GM19035 (cell line): ENCODE measurements at regions not wholly inside any gene's neighbourhood (a gene's known extent, or its start where the extent isn't known, plus 50 kb on each side); places are given as distances from the start of the nearest gene placed in this dataset.

ENCODE experiments used
- ATAC-seq: cut with Tn5 transposase; IDR thresholded peaks from one replicate; pipeline ENCODE4 v1.9.1; 2021; ENCODE audit not compliant: unreplicated experiment

DNA sequence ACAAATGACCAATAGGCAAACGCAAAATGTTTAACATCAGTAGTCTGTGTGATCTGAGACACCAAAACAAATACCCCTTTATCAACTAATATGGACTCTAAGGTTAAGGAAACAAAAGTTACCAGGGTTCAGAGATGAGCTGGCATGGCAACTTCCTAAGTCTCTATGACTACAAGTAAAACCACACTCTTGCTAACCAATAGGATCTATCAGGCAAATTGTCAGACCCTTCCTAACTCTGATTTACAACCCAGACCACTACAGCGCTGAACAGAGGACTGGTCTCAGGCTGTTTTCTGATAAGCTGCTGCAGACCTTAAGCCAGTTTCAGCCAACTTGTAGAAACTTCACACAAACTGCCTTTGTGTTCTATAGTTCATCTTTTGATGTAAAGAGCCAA is 608.0 kb downstream of the TLL1 start:
- peak; percentile 21 for ATAC-seq

DNA sequence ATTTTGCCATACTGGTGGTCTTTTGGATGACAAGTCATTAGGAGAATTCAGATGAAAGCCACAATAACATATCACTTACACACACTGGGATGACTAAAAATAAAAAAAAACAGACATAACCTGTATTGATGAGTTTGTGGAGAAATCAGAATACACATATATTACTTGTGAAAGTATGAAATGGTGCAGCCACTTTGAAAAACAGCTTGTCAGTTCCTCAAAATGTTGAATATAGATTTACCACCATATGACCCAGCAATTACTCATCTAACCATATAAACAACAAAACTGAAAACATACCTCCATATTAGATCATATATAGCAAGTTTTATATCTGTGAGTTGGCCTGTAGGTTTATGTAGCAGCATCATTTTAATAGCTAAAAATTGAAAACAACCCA is 608.7 kb downstream of the TLL1 start:
- peak; percentile 83 for ATAC-seq

DNA sequence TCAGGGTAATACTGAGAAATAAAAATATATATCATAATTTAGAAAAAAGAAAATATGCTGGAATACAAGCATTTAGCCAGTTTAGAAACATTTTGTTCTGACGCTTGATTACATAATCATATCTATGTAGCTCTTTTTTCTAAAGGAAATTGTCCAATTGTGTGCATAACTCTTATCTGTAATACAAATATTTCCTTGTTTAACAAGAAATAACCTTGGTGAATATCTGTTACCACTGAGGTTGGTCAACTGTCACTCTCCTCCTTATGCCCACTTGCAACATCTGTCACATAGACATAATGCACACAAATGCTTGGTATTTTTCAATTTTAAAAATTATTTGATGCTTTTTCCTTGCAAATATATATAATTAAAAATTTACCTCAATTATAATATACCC is 609.7 kb downstream of the TLL1 start:
- no peak for ATAC-seq

DNA sequence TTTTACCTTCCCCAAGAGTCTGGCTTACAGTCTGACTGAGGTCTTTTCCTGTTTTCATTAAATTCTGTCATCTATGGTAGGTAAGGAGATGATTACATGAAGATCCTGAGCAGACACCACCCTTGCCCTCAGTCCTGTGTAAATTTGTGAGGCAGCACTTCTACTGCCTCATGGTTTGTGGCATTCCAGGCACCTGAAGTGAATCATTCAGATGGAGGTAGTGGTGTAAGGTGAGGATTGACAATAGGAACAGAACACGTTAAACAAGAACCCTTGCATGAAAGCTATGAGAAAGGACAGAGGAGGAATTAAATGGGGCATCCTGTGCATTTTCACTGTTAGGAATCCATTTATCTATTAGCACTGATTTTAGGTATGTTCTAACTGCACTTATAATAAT is 618.6 kb downstream of the TLL1 start:
- no peak for ATAC-seq

DNA sequence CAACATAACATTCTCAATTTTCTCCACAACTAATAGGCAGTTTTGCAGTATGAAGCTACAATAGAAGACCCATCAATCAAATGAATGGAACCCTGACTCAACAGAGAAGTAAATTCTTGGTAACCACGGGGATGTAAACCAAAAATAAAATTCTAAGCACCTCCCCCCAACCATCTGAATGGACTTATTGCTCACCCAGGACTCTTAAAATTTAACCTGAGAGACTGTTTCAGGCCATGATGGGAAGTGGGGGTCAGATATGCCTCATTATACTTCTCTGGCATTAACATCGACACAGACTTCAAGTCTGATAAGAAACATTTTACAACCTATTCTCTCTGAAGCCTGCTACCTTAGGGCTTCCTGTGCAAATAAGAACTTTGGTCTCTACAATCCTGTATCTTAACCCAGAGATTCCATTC is 620.9 kb downstream of the TLL1 start:
- no peak for ATAC-seq

DNA sequence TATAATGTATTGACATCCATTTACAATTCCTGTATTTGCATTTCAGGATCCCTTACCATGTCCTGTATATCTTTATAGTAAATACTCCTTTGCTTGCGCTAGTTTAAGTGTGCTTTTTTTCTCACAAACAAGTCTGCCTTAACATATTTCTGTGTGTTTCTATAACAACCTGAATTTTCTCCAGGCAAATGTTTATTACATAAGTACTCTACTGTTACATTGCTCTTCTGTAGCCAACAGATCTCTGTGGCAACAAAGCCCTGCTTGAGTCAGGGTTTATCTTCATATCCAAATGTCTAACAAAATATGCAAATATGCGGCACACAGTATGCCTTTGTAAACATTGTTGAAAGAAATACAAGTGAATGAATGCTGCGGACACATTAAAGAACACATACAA is 625.5 kb downstream of the TLL1 start:
- ATAC-seq: no peak

DNA sequence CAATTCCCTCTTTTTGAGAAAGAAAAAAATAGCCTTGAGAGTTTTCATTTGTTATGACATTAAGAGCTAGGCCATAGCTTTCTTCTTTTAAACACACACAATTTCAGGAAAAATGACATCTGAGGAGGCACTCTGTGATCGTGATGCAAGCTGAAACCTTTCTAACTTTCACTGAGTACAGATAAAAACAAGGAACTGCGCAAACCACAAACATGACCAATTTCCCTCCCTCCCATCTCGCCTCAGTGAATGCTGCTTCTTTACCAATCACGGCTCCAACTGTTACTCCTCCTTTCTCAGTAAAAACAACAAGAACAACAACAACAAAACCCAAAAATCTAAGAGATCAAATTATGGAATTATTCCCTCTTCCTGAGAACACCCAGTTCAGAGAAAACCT is 626.8 kb downstream of the TLL1 start:
- no peak for ATAC-seq

DNA sequence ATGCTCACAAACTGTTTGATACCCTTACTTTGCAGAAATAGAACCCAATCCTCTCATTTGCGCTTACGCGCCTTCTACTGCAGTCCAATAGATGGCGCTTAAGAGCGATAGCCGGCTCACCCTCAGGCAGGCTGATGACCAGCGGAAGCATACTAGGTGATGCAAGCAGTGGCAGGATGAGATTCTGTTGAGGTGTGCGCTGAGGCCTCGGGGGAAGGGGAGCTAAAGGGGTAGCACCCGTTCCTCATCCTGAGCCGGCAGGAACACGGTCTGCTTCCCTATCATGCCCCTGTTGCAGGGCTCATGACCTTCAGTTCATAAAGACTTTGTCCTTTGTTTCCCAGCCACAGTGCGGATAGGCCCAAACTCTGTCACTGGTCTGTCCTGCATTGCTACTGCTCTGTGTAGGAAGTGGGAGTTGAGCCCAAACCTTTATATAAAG is 628.9 kb downstream of the TLL1 start:
- peak; percentile 74 for ATAC-seq

DNA sequence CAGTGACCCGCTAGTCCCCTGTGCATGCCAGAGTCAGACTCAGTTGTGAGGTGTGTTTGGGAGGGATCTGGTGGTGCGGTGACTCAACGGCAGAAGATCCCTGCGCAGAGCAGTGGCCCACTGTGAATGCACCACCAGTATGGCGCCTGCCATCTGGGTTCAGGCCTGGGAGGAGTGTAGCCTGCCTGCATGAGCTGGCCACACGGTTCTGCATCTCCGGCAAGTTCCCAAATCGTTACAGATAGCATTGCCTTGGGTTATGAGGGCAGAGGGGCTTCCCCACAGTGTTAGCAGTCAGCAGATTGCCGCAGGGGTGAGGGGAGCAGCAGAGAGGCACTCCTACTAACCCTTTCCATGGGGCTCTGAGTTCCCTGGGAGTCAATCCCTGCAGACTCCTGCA is 629.6 kb downstream of the TLL1 start:
- no peak for ATAC-seq

DNA sequence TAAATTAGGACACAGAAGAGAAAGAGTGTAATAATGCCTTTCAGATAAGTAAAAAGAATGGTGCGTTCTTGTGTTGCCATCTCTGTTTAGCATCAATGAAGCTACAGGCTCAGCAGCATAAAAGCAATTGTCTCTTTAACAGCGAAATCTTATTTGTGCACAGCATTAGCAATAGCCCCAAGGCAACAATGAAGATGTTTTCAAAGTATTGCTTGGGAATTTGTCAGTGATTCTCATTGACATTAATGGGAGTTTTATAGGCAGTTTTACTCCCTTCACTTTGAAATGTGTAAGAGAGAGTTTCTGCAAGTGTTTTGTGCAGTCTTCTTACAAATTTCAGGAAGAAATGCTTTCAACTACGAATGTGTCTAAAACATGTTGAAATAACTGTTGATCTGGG is 633.0 kb downstream of the TLL1 start:
- ATAC-seq: no peak

DNA sequence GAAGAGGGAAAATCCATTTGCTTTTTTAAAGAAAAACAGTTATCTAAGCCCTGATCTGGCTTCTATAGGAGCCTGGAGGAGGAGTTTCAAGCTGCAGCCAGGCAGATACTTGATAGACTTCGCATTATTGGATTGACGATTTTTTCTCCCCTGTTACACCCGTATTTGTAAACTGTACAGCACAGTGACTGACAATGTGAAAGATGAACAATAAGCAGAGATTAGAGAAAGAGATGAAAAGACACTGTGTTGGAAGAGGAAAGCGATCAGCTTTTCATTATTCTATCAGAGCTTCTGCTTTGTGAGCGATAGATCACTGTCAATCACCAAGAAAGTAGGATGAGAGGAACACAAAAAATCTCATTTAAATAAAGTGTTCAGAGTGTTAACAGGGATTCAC is 639.2 kb downstream of the TLL1 start:
- no peak for ATAC-seq

DNA sequence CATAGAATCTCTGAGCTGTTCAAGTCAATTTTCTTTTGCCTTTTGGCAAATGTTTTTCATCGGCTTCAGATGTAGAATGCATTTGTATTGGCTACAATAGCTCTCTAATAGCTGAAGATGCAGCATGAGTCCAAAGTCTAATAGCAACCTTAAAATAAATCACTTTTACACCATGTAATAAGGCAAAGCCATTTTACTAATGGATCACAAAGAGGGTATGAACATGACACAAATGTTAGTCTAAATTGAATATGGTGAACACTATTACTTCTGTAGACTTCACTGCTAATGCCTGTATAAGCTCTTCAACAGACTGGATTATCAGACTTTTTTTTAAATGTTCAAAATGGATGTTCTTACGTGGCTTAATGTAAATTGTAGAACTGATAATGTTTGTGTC is 645.3 kb downstream of the TLL1 start:
- no peak for ATAC-seq

DNA sequence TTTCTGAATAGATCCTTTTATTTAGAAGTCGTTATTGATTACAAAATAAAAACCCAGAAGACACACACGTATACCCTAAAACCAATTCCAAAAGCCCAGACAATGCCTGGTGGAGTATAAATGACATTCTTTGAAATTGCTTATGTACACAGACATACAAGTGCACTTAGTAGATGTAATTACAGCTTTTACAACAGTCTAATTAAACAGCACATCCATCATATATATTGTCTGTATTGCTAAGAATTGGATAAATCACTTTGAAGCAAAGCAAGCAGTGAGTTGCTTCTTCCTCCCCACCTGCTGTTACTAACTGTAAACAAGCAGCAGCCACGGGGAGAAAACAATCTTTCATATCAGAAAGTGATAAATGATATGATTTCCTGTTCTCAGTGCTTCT is 645.7 kb downstream of the TLL1 start:
- no peak for ATAC-seq

DNA sequence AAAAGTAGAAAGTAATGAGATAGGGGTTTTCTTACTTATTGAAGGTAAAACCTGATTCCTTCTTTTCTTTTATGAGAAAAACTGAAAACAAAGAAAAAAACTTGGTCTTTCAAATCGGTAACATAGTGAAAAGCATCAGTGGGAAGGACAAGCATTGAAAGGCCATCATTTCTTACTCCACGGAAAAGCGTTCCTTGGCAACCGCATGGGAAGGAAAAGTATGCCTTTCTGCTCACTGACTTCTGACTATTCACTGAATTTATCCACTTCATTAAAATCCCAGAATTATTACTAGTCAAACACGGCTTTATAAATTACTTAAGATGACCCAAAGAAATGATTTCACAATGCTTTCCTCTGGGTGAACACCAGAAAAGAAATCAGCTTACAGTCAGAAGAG is 646.7 kb downstream of the TLL1 start:
- ATAC-seq: no peak

DNA sequence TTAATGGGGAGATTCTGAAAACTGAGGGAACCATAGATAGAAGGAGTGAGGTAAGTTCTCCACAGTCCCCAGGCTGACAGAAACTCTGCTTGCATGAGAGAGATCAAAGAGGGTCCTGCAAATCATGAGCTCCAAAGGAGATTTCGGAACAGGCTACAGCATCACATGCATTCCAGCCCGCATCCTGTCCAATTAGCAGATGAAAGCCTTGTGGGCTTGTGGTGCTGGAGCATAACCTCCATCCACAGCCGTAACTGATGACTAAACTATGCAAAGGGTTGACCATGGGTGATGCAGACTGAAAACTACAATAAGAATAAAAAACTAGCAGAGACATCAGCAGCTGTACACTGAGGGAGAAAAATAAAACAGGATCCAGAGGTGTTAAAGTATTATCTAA is 654.5 kb downstream of the TLL1 start:
- no peak for ATAC-seq

DNA sequence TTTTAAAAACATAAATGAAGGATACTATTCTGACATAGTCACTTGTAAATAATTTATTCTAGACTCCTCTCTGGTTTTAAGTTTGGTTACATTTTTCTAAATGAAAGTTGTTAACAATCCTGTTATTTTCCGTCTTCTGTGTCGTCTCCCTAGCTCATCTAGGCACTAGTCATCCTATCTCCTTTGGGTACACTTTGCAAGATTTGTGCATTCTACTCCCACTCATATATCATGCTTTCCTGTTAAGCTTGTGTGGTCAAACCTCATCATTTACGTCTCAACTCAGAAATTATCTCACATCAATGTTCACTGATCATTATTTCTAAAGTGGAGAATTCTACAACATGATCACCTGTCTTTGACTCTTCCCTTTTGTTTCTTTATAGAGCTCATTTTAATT is 658.7 kb downstream of the TLL1 start:
- ATAC-seq: no peak

DNA sequence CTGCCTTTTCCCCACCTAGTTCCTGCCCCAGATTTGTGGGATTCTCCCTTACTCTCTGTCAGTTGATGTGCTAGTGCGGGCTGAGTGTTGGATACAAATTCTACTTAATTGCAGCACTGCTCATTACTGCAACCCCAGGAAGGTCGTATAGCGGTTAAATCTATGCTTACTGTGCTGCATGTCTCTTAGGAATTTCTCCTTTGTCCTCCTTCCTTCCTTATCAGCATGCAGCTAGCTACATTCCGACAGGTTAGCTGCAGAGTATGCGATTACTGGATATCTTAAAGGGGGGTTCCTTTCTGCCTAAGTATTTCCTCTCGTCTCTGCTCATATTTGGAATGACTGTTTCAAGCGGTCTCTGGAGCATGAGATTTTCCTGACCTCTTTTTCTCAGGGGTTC is 662.8 kb downstream of the TLL1 start:
- ATAC-seq: no peak

DNA sequence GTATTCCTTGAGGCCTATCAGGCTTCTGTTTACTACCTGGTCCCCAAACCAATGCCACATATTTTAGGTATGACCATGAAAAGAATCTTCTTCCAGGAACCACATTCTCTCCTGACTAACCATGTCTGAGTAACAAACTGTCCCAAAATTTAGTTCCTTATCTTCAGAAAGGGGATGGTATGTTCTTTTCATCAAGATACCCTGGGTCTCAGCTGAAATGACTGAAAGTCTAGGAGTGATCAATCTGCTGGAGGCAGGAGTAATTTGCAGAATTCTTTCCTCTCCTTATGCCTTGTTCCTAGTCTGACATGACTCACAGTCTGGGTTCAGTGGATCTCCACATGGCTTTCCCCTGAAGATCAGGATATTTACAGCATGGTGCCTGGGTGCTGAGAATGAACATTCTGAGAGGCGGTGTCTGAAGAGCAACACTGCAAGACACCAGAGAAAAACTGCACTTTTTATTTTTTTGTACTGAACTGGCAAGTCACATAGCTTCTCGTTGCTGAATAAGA is 665.5 kb downstream of the TLL1 start:
- no peak for ATAC-seq

DNA sequence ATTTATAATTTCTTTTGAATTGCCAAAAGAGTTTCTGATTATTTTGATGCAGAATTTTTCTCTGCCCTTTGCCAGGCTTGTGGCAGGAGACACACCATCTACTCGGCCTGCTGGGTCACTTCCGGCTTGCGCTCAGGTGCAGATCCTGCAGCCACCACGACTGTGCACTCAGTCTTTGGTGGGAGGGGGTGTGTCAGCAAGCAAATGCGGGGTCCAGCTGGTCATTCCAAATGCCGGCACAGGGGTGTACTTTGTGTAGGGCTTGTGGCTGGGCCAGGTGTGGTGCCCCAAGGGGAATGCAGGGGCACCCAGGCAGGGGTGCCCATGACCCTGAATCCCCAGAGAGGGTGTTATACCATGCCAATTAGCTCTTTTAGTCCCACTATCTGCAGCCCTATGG is 673.0 kb downstream of the TLL1 start:
- no peak for ATAC-seq

DNA sequence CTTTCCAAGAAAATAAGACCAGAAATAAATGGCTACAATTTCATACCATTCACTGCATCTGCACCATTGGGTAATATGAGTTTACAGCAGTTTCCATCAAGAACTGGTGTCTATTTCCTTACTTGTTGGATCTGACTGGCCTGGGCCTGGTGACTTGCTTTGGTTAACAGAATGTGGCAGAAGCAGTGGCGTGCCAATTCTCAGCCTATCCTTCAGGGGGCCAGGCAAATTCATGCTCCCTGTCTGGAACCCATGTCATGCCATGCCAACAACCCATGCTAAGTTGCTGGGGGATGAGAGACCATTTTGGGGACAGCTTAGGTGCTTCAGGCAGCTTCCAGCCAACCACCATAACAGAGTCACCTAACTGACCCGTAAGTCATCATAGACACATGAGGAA is 656.7 kb downstream of the SPOCK3 start:
- ATAC-seq: no peak

DNA sequence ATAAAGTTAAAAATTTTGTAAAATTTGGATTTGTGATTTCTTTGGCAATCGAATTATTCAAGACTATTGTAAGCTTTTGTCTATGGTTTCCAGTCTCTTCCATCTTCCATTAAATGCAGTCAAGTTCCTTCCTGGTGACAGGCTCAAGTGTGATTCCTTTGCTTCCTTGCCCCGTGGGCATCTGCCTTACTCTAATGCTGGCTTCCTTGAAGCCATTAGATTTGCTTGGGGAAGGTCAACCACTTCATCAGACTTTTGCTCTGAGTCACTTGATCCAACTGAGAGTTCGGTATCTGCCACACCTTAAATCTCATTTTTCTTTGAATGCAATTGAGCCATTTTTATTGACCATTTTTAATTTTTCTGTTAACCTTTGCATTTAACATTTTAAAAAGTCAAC is 648.8 kb downstream of the SPOCK3 start:
- no peak for ATAC-seq

DNA sequence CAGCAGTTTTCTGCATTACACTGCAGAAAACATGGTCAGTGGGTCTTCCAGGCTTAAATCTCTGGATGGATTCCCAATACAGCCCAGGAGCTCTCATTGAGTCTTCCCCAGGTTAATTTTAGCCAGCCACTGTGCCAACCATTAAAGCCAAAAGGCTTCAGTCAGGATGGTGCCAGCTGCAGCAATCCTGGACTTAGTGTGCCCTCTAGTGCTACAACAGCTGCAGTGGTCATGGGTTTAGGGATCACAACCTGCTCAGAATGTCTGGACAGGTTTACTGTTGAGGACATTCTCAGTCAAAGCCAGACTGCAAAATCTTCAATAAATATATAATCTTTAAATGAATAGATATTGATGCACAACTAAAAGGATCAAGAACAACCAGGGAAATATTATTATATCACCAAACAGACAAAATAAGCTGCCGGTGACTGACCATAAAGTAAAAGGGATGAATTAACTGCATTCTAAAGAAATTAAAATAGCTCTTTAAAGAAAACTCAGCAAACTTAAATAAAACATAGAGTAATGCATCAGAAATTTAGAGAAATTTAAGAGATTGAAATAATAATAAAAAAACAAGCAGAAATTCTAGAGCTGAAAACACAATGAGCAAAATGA is 639.9 kb downstream of the SPOCK3 start:
- peak; percentile 67 for ATAC-seq

DNA sequence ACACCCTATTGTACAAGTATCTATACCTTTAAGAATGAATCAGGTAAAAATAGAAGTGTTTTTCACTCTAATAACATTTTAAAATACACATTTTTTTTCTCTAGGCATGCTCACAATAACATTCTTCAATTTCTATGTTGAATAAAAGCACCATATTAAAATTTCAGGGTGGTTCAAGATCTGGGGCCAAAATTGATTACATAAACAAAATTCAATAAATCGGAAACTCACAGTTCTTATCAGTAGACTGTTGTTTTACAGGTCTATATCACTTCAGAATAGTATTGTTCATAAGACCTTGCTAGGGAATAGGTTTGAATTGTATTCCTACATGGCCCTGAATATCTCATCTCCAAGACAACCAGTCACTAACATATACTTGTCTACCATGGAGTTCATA is 634.0 kb downstream of the SPOCK3 start:
- ATAC-seq: no peak
